Erythroblast (primary cell): ENCODE measurements at regions not wholly inside any gene's neighbourhood (a gene's known extent, or its start where the extent isn't known, plus 50 kb on each side); places are given as distances from the start of the nearest gene placed in this dataset.
"Not testable (repeated sequence)": the region's sequence is repeated elsewhere in the genome, so short reads cannot be mapped to it uniquely, and the experiment has no call there.

Source experiments
- DNase-seq, 2 experiments: peaks; one replicate each; lab custom pipeline; 2025; lab: John Stamatoyannopoulos, UW
- GATA1 ChIP-seq: IDR thresholded peaks from 2 replicates; pipeline ENCODE4 v1.6.1; 2011; ENCODE audit warnings: low read depth, mild to moderate bottlenecking, control low read depth, low read length, moderate library complexity
- POLR2A ChIP-seq: IDR thresholded peaks from 2 replicates; pipeline ENCODE4 v1.6.1; 2011; ENCODE audit warnings: mild to moderate bottlenecking, low read length

DNA sequence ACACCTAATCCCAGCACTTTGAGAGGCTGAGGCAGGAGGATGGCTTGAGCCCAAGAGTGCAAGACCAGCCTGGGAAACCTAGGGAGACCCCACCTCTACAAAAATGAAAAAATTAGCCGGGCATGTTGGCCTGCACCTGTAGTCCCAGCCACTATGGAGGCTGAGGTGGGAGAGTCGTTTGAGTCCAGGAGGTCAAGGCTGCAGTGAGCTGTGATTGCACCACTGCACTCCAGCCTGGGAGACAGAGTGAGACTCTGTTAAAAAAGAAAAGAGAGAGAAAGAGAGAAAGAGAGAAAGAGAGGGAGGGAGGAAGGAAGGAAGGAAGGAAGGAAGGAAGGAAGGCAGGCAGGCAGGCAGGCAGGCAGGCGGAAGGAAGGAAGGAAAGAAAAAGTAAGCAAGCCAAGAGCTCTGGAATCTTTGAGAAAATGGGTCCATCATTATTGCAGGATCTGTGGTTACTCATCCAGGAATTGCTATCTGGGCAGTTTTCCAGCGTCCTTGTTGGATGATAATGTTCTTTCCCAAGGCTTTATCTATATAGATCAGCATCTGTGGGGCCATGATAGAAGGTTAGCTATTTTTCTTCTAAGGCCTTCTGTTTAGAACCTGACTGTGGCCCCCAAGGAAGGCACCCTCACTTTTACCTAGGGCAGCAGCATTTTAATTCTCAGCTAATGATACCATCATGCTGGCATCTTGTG is 533.2 kb upstream of the CDH5 start:
- no peak for TF ChIP-seq POLR2A
- no peak for TF ChIP-seq GATA1
- DNase-seq: no peak

DNA sequence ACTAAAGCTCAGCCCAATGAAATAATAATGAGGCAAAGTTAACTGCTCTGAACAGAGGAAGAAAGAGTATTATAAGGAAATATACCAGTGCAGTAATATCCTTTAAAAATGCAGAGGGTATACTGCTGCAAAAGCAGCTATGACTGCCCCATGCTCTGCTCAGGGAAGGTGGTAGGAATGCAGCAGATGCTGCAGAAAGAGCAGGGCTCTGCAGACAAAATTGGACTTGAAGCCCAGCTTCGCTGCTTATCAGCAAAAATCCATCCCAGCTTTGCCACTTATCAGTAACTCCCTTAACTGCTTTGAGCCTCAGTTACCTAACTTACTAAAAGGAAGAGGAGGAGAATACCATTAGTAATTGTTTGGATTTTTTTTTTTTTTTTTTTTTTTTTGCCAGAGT is 533.8 kb upstream of the CDH5 start:
- no peak for TF ChIP-seq POLR2A
- TF ChIP-seq GATA1: no peak
- peak in 1 of 2 experiments; percentile 3 for DNase-seq

DNA sequence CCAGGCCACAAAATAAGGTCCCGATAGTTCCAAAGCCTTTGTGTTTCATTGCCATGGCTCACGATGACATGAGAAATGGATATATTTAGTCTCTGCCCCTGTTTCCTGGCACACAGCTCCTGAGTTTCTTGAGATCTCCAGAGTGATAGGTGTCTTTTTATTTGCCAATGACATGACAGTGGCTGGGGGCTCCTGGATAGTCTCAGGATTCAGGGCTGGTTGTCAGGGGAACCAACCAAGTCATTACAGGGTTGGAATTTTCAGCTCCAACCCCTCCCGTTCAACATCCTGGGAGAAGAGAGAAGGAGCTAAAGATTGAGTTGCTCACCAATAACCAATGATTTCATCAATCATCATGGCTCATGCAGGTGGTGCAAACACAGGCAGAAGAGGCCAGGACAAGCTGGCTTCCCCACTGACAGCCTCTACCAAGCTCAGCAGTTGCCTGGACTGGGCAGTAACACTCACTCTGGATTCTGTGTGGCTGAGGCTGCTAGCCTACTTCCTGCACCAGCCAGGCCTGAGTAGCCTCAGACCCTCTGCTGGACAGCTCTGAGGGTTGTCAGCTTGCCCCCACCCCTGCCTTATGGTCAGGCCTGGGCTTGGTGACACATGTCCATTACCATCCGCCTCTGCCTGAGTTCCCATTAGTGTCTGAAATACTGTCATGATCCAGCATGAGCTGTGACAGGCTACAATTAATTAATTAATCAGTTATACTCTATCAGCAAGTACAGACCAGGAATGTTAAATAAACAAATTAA is 534.4 kb upstream of the CDH5 start:
- no peak for TF ChIP-seq GATA1
- TF ChIP-seq POLR2A: no peak
- no peak for DNase-seq

DNA sequence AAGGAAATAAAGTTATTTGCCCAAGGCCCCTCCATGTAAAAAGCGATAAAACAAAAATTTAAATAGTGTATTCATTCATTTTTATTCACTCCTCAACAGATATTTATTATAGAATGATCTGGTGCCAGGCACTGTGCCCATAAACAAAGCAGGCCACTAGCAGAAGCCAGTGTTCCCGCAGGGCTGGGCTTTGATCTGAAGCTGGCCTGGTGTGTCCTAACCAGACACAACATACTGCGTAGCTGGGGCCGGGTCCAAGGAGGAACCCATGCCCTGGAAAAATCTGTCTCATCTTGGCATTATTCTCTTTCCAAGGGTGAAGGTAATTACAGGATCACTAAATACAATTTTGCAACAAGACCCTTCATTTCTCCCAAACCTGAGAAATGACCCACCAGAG is 537.4 kb upstream of the CDH5 start:
- DNase-seq: no peak
- TF ChIP-seq GATA1 (no peak), POLR2A (no peak)

DNA sequence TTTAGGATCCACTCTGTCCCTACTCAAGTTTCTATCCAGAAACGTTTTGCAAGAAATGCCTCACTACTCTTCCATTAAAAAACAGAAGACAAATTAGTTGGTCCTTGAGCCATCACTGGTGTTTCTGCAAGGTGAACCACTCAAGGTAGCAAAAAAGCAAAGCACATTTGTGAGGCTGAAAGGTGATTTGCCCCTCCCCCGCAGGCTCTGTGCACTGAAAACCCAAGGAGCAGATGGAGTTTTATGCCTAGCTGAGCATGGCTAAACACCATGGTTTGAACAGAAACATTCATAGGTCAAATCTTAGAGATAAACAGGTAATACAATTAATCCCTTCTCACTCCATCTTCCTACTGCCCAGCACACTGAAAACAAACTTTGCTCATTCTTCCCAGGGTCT is 538.2 kb upstream of the CDH5 start:
- TF ChIP-seq GATA1 (no peak), POLR2A (no peak)
- no peak for DNase-seq

DNA sequence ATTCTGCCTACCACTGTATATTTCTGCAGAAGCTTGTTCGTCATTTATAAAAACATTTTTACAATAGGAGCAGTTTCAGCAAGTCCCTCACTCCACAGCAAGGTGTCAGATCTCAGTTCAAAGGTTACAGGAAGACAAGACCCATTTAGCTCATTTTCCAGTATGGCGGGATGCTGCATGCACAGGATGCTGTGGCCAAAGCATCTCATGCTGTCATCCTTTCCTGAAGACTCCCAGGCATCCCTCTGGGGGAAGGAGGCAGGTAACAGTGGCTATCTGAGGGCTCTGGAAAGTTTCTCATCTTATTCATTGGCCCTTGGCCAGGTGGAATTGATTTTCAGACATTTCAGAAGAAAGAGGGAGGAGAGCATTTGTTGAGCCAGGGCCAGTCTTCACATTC is 539.3 kb upstream of the CDH5 start:
- TF ChIP-seq GATA1 (no peak), POLR2A (no peak)
- DNase-seq: no peak

DNA sequence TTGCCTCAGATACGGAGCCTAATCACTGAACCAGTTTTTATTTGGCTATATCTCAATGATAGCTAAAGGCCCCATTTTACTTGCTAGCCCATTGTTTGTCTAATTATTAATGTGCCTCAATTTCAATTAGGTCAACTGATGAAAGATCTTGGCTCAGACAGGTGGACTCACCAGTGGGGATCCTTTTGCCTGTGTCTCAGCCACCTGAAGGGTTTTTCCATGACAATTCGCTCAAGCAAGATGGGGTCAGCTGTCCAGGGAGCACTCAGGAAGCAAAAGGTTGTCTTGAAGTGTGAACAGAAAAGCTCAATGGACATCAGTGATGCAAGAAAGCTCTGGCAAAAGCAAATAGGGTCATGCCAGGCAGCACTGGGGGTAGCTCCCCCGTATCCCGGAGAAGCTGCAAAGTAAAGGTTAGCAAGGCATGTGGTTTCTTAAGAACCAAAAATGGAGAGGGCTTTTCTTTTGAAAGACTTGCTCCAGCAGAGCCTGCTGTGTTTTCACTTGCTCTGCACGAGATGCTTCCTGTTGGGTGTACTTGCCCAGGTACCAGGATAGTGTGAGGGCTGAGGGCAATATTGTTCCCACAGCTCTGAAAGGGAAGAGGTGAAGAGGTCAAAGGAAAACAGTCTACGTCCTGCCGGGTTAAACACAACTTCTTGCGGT is 541.2 kb upstream of the CDH5 start:
- no peak for TF ChIP-seq POLR2A
- TF ChIP-seq GATA1: no peak
- no peak for DNase-seq

DNA sequence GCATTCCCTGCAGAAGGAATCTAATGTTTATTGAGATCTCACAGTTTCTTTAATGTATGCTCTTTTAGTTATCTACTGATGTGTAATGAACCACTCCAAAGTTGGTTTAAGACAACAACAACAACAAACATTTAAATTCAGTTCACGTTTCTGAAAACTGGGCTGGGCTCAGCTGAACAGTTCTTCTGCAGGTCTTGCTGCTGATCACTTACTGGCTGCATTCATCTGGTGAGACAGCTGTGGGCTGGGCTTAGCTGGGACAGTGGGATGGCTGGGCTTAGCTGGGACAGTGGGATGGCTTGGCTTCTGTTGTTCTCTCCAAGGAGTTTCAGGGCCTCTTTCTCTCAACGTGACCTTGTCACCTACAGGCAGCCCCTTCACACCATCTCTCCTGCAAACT is 544.3 kb upstream of the CDH5 start:
- TF ChIP-seq GATA1 (no peak), POLR2A (no peak)

DNA sequence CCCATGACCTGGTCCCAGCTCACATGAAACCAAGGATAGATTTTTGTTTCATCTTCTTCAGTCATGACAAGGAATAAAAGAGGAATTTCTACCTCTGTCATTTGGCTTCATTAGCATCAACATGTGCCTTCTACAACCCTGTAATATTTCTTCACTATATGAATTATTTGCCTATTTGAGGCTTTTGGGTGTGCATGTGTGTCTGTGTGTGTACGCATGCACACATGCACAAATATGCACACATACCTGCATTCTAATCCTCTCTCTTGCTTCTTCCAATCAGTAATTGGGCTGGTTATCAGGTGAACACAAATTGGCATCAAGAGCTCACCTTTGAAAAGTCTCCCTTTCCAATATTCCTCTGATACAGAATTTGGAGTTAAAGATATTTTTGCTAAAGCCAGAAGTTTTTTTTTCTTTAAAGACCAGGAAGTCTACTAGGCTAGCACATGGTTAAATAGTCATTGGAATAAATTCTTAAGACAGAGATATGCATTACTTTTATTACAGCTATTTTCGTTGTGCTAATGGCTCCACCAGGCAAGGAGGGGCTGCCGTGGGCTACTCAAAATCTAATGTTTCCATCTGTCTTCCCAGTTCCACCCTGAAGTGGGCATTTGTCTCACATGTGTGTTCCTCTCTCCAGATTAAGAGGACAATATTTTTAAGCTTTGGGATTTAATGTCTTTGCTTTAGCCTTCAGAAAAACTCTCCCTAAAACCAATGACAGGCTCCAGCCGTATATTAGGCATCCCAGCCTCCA is 547.2 kb upstream of the CDH5 start:
- DNase-seq: no peak
- TF ChIP-seq POLR2A: no peak
- TF ChIP-seq GATA1: no peak

More for the DNA sequence above, 544.3 kb upstream of the CDH5 start:
- DNase-seq: no peak

DNA sequence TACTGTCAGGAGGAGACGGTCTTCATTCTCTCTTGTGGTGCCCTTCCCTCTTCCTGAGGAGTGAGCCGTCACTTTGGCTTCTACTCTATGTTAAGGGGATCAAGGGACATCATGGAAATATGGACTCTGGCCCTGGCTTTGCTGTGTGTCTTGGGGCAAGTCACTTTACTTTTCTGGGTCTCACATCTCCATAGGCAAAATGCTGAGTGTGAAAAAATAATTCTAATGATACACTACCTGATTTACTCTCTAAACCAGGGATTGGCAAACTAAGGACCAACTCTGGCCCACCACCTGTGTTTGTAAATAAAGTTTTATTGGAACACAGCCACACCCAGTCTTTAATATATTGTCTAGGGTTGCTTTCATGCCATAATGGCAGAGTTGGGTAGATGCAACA is 548.7 kb upstream of the CDH5 start:
- TF ChIP-seq GATA1 (no peak), POLR2A (no peak)
- no peak for DNase-seq

DNA sequence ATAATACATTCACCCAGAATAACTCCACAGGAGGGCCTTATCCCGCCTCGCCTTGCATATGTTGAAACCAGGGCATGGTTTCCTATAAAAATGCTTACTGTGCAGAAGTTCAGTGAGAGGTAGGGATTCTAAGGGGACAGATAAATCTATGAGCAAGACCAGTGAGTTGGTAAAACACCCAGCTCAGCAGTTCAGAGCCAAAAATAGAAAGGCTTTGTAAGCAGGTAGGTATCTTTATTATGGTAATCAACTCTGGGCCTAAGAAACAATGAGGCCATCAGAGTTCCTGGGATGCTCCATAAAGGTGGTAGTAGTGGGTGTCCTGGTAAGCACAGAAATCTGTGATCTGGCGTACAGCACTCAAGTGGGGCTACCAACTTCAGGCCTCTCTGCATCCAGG is 549.4 kb upstream of the CDH5 start:
- TF ChIP-seq GATA1 (no peak), POLR2A (no peak)
- no peak for DNase-seq

DNA sequence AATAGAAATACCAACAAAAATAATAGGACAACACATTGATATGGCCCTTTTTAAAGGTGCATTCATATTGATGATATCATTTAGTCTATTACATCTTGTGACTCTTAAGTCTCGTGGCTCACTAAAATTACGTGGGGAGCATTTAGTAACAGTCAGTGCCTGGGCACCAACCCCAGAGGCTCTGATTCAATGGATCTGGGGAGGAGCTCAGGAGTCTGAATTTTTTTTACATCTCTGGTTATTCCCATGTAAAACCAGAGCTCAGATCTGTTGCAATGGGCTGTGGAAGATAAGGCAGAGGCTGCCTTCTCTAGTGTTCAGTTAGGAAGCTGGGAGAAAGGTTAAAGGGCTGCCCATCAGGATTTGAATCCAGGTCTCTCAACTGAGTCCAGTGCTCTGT is 549.9 kb upstream of the CDH5 start:
- no peak for DNase-seq
- TF ChIP-seq POLR2A: no peak
- no peak for TF ChIP-seq GATA1

DNA sequence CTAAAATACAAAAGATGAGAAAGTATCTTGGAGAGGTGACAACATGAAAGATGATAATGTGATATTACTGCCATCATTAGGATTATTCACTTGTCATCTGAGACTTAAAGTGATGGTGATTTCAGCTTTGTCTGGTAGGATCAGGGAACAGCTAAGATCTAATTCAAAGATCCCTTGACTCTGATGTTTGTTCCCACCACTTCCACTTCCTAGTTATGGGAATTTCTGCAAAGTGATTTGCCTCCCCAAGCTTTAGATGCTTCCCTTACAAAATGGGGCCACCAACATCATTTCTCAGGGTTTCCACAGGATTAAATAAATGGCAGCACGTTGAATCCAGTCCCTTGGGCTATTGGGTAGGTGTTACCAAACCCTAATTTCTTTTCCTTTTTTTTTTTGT is 550.8 kb upstream of the CDH5 start:
- TF ChIP-seq GATA1 (no peak), POLR2A (no peak)
- DNase-seq: no peak

DNA sequence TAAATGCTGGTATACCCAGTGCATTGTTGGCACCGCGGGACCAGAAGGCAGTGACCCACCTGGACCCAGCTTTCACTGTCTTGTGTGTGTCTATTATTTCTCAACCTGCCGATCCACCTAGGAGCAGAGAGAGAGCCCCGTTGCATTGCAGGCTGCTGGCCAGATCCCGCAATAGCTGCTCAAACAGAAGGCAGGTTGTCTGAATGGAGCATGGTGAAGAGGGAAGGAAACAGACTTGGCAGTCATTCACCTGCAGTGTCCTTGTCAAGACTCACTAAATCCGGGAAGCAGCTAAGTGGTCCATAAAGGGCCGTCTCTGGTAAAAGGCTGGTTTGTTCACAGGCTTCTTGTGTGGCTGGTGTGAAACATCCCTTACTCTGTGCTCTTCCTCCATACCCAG is 552.6 kb upstream of the CDH5 start:
- not testable (repeated sequence) for DNase-seq
